Esophagus squamous epithelium (tissue), 5 donors: ENCODE measurements at regions not wholly inside any gene's neighbourhood (a gene's known extent, or its start where the extent isn't known, plus 50 kb on each side); places are given as distances from the start of the nearest gene placed in this dataset.

Experiments
- DNase-seq: peaks from one replicate; lab custom pipeline; 2025; lab: John Stamatoyannopoulos, UW
- H3K27ac ChIP-seq, 4 donors: fragments of 200-600 bp; sonication (generic); one replicate each; pipeline ENCODE4 v1.5.1; 2016 to 2019; ENCODE audit warnings: mild to moderate bottlenecking in 1 of 4
- H3K27me3 ChIP-seq, 4 donors: fragments of 200-600 bp; sonication (generic); 1 replicate in 3 of 4; 2 replicates in 1 of 4; pipeline versions ENCODE4 v1.5.1 to v1.6.0; 2017 to 2021; ENCODE audit warnings: antibody characterized with exemption in 1 of 4
- H3K36me3 ChIP-seq, 3 donors: fragments of 200-600 bp; sonication (generic); one replicate each; pipeline ENCODE4 v1.5.1; 2016 to 2019
- H3K4me1 ChIP-seq, 3 donors: fragments of 200-600 bp; sonication (generic); one replicate each; pipeline ENCODE4 v1.5.1; 2017 to 2019
- H3K4me3 ChIP-seq, 4 donors: fragments of 200-600 bp; sonication (generic); 1 replicate in 3 of 4; 2 replicates in 1 of 4; pipeline ENCODE4 v1.5.1; 2016 to 2019; ENCODE audit warnings: mild to moderate bottlenecking in 2 of 4, moderate library complexity in 1 of 4
- H3K9me3 ChIP-seq, 3 donors: fragments of 200-600 bp; sonication (generic); one replicate each; pipeline ENCODE4 v1.5.1; 2016 to 2019
- CTCF ChIP-seq, 6 experiments: fragments of 450-650 bp in 4 of 6; fragments of 200-600 bp in 2 of 6; sonication (generic) in 2 of 6; IDR thresholded peaks; one replicate each; pipeline ENCODE4 v1.5.1; 2016 to 2019; ENCODE audit warnings: antibody characterized with exemption in 6 of 6, mild to moderate bottlenecking in 4 of 6, moderate library complexity in 4 of 6
- POLR2A ChIP-seq, 4 donors: fragments of 450-650 bp; IDR thresholded peaks; one replicate each; pipeline ENCODE4 v1.6.1; 2017; ENCODE audit warnings: antibody characterized with exemption in 4 of 4, mild to moderate bottlenecking in 4 of 4, moderate library complexity in 3 of 4
- WGBS, 2 donors: methylation state at CpG; one replicate each; pipeline ENCODE4 v1.1.5; 2018; 5-methylcytosine and 5-hydroxymethylcytosine counted together
- intact Hi-C: fragments of 100-400 bp; cut with DNase I; formaldehyde crosslinking; loops from one replicate; pipeline ENCODE4 v1.15.0; 2022
- donor health status: DM: yes; HTN: yes; CAD: no.

GRCh38 chr18:76131738-76132137 lies 363.3 kb downstream of the ZNF516 start:
- TF ChIP-seq CTCF (IDR thresholded peaks at IDR 0.05) (no peak), POLR2A (IDR thresholded peaks at IDR 0.05) (no peak)
- no peak overlapping the region for H3K27ac ChIP-seq
- no peak overlapping the region for H3K4me3 ChIP-seq
- H3K4me1 ChIP-seq, result peaks cover 0 to 4% (median 0%) of the 10 kb centered on the region in 3 donors
- no peaks in the 10 kb centered on the region for H3K9me3 ChIP-seq
- DNase-seq, result no peak
- intact Hi-C loops, result no loop called here
- no peaks in the 10 kb centered on the region for H3K36me3 ChIP-seq
- H3K27me3 ChIP-seq, result no peaks in the 10 kb centered on the region
- 50 to 63% methylated on average over 1 of the region's 1 CpG for WGBS, 2 donors

DNA sequence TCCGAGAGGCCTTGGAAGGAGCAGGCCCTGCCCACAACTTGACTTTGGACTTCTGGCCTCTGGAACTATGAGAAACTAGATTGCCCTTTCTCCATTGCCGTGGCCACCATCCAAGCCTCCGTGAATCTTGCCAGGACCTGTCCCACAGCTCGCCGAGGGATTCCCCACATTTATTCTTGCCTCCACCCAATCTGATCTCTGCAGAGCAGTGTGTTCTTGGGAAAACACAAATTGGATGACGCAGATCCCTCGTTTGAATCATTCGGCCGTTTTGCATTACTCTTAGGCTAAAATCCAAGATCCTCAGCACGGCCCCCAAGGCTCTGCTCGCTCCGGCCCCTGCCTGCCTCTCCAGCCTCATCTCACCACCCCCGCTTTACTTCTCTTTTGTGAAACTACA lies 364.2 kb downstream of the ZNF516 start:
- TF ChIP-seq CTCF (IDR thresholded peaks at IDR 0.05), result no peak
- TF ChIP-seq POLR2A (IDR thresholded peaks at IDR 0.05), result no peak
- Histone ChIP-seq H3K4me3 (no peak overlapping the region), H3K27me3 (no peaks in the 10 kb centered on the region), H3K9me3 (no peaks in the 10 kb centered on the region), H3K4me1 (peaks cover 0 to 4% (median 0%) of the 10 kb centered on the region in 3 donors), H3K27ac (peak overlapping the region in 2 of 4 donors; percentile 3 to 43), H3K36me3 (no peaks in the 10 kb centered on the region)
- 44 to 50% methylated on average over 13 of the region's 13 CpGs for WGBS, 2 donors
- DNase-seq, result no peak
- intact Hi-C loops, result no loop called here

DNA sequence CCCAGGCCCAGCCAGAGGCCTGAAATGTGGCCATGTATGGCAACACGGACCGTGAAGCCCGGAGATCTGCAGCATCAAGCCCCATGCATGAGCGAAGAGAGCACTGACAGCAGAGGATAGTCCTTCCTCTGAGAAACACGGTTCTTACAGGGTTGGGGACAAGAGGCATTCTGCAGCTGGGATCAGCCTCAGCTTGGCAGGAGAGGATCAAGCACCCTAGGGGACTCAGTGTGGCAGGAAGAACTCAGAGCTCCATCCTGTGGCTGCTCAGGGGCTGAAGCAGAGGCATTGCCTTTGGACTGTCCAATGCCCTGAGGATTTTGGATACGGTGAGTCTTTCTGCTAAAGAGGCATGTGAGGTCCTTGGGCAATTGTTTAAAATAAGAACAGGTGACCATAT lies 368.7 kb downstream of the ZNF516 start:
- no peaks in the 10 kb centered on the region for H3K4me1 ChIP-seq
- TF ChIP-seq POLR2A (IDR thresholded peaks at IDR 0.05) (no peak), CTCF (IDR thresholded peaks at IDR 0.05) (no peak)
- no peak for DNase-seq
- intact Hi-C loops, result no loop called here
- H3K27me3 ChIP-seq, result no peaks in the 10 kb centered on the region
- H3K36me3 ChIP-seq, result no peaks in the 10 kb centered on the region
- no peaks in the 10 kb centered on the region for H3K9me3 ChIP-seq
- no peak overlapping the region for H3K4me3 ChIP-seq
- 44 to 68% methylated on average over 2 to 5 of the region's 6 CpGs for WGBS, 2 donors
- no peak overlapping the region for H3K27ac ChIP-seq

- WGBS, 2 donors, result 73 to 86% methylated on average over 5 of the region's 5 CpGs
- no peak for DNase-seq
- Histone ChIP-seq H3K27me3 (no peaks in the 10 kb centered on the region), H3K9me3 (no peaks in the 10 kb centered on the region), H3K4me3 (no peak overlapping the region), H3K36me3 (no peaks in the 10 kb centered on the region), H3K4me1 (no peaks in the 10 kb centered on the region), H3K27ac (no peak overlapping the region)
- TF ChIP-seq CTCF (IDR thresholded peaks at IDR 0.05) (no peak), POLR2A (IDR thresholded peaks at IDR 0.05) (no peak)
- intact Hi-C loops, result no loop called here
Measured at GRCh38 chr18:76121011-76121410, 374.0 kb downstream of the ZNF516 start.

- no peak for DNase-seq
- no peak for TF ChIP-seq POLR2A (IDR thresholded peaks at IDR 0.05)
- no peak for TF ChIP-seq CTCF (IDR thresholded peaks at IDR 0.05)
- no peaks in the 10 kb centered on the region for H3K4me1 ChIP-seq
- intact Hi-C loops, result no loop called here
- no peaks in the 10 kb centered on the region for H3K36me3 ChIP-seq
- WGBS, 2 donors, result 75 to 89% methylated on average over 14 of the region's 14 CpGs
- H3K27ac ChIP-seq, result no peak overlapping the region
- no peak overlapping the region for H3K4me3 ChIP-seq
- H3K27me3 ChIP-seq, result no peaks in the 10 kb centered on the region
- no peaks in the 10 kb centered on the region for H3K9me3 ChIP-seq
Measured at GRCh38 chr18:76115580-76115979, 379.5 kb downstream of the ZNF516 start.
